GM12878 (cell line): ENCODE measurements at regions not wholly inside any gene's neighbourhood (a gene's known extent, or its start where the extent isn't known, plus 50 kb on each side); places are given as distances from the start of the nearest gene placed in this dataset.

Source experiments
- ATAC-seq: fragments of 200-7000 bp; cut with Tn5 transposase; 3 replicates; pipeline ENCODE4 v1.9.1; 2020; ENCODE audit warnings: mild to moderate bottlenecking, moderate library complexity
- BruUV-seq: library from RNA; stranded (reverse); fragments of 400-500 nt; replicated peaks from 2 replicates; lab custom pipeline; 2021; lab: Mats Ljungman, UMichigan
- CTCF ChIA-PET: fragments of 300-600 bp; sonication (Branson Sonifier 250); formaldehyde crosslinking; extraction: SDS; loops from one replicate; lab custom pipeline; 2021; ENCODE audit warnings: inconsistent platforms; lab: Yijun Ruan, JAX
- POLR2A ChIA-PET: fragments of 350-600 bp; formaldehyde crosslinking; extraction: SDS; loops from one replicate; lab custom pipeline; 2021; ENCODE audit warnings: inconsistent platforms; lab: Charles Lee
- RAD21 ChIA-PET: fragments of 300-600 bp; sonication (Branson Sonifier 250); formaldehyde crosslinking; loops from one replicate; lab custom pipeline; 2023; ENCODE audit warnings: antibody characterized with exemption; ENCODE audit not compliant: unreplicated experiment; lab: Charles Lee
- SMC1A ChIA-PET: fragments of 300-600 bp; sonication (Branson Sonifier 250); formaldehyde crosslinking; loops from one replicate; lab custom pipeline; 2023; ENCODE audit not compliant: unreplicated experiment, uncharacterized antibody; lab: Charles Lee
- DNase-seq: peaks from one replicate; pipeline ENCODE4 v3.0.0-alpha.2; 2011; ENCODE audit warnings: low read depth, low spot score
- FAIRE-seq: peaks from 3 replicates; lab custom pipeline; 2011; peaks lifted over from hg19 to GRCh38; lab: Jason Lieb, UNC
- H2AFZ ChIP-seq: 2 replicates; pipeline ENCODE4 v1.6.0; 2011; ENCODE audit warnings: low read depth, low read length, control low read depth; ENCODE audit not compliant: control insufficient read depth
- H3K27ac ChIP-seq: 2 replicates; pipeline ENCODE4 v1.5.1; 2011; ENCODE audit warnings: control low read depth; ENCODE audit not compliant: control insufficient read depth, insufficient read depth
- H3K27me3 ChIP-seq, 2 experiments: replicated peaks in 1 of 2; 2 replicates each; pipeline versions ENCODE4 v1.6.0 to v1.6.1; 2011; ENCODE audit warnings: low read length in 1 of 2; ENCODE audit not compliant: control insufficient read depth in 2 of 2, insufficient read depth in 2 of 2
- H3K36me3 ChIP-seq, 2 experiments: 2 replicates each; pipeline ENCODE4 v1.5.1; 2011; ENCODE audit warnings: low read length in 1 of 2; ENCODE audit not compliant: control insufficient read depth in 2 of 2, insufficient read depth in 2 of 2
- H3K4me1 ChIP-seq: 2 replicates; pipeline ENCODE4 v1.6.1; 2011; ENCODE audit warnings: mild to moderate bottlenecking, low read length, moderate library complexity, mixed read lengths; ENCODE audit not compliant: control insufficient read depth, insufficient read depth
- H3K4me2 ChIP-seq: 2 replicates; pipeline ENCODE4 v1.6.0; 2011; ENCODE audit warnings: control low read depth; ENCODE audit not compliant: control insufficient read depth, insufficient read depth
- H3K4me3 ChIP-seq: fragments of 200-600 bp; sonication (generic); 2 replicates; pipeline ENCODE4 v1.5.1; 2016
- H3K79me2 ChIP-seq: 2 replicates; pipeline ENCODE4 v1.6.0; 2011; ENCODE audit warnings: low read length; ENCODE audit not compliant: control insufficient read depth, insufficient read depth
- H3K9ac ChIP-seq: 2 replicates; pipeline ENCODE4 v1.8.0; 2011; ENCODE audit warnings: low read length, control low read depth, mixed read lengths; ENCODE audit not compliant: control insufficient read depth, insufficient read depth
- H3K9me3 ChIP-seq: replicated peaks from 3 replicates; pipeline ENCODE4 v1.5.1; 2011; ENCODE audit warnings: mild to moderate bottlenecking, low read length; ENCODE audit not compliant: control insufficient read depth, insufficient read depth
- H4K20me1 ChIP-seq: 2 replicates; pipeline ENCODE4 v1.6.0; 2011; ENCODE audit not compliant: control insufficient read depth, insufficient read depth
- BACH1 ChIP-seq: fragments of 450-650 bp; IDR thresholded peaks from 2 replicates; pipeline ENCODE4 v1.6.1; 2017; ENCODE audit warnings: mild to moderate bottlenecking, borderline replicate concordance
- CTCF ChIP-seq, 3 experiments: IDR thresholded peaks in 2 of 3; conservative IDR thresholded peaks in 1 of 3; 2 replicates each; pipeline ENCODE4 v1.5.1; 2011; ENCODE audit warnings: low read depth in 3 of 3, low read length in 3 of 3, mild to moderate bottlenecking in 3 of 3, control low read depth in 2 of 3, moderate library complexity in 2 of 3, inconsistent platforms in 1 of 3, mixed read lengths in 1 of 3; ENCODE audit not compliant: control insufficient read depth in 2 of 3, insufficient read depth in 1 of 3; ENCODE audit errors: extremely low read depth in 1 of 3
- E2F8 ChIP-seq: fragments of 450-650 bp; IDR thresholded peaks from 2 replicates; pipeline ENCODE4 v1.6.1; 2018; ENCODE audit warnings: mild to moderate bottlenecking, low read depth, moderate library complexity; ENCODE audit not compliant: partially characterized antibody
- EZH2 ChIP-seq: IDR thresholded peaks from 2 replicates; pipeline ENCODE4 v1.6.1; 2012; ENCODE audit warnings: low read depth, mild to moderate bottlenecking, control low read depth, inconsistent platforms, low read length, borderline replicate concordance; ENCODE audit not compliant: control insufficient read depth
- HCFC1 ChIP-seq: fragments of 150-350 bp; IDR thresholded peaks from 2 replicates; pipeline ENCODE4 v1.6.1; 2014; ENCODE audit warnings: low read length
- IKZF1 ChIP-seq: fragments of 450-650 bp; conservative IDR thresholded peaks from 2 replicates; pipeline ENCODE4 v1.6.1; 2017; ENCODE audit warnings: antibody characterized with exemption, mild to moderate bottlenecking
- KDM1A ChIP-seq: fragments of 200-600 bp; sonication (generic); IDR thresholded peaks from 2 replicates; pipeline ENCODE4 v1.6.1; 2016; ENCODE audit warnings: borderline replicate concordance
- MTA3 ChIP-seq: IDR thresholded peaks from 2 replicates; pipeline ENCODE4 v1.6.1; 2012; ENCODE audit warnings: low read length, inconsistent platforms, borderline replicate concordance
- NR2C2 ChIP-seq: IDR thresholded peaks from 2 replicates; pipeline ENCODE4 v1.6.1; 2011; ENCODE audit warnings: borderline replicate concordance, low read depth; ENCODE audit not compliant: control insufficient read depth, insufficient read length
- RAD21 ChIP-seq: IDR thresholded peaks from 2 replicates; pipeline ENCODE4 v1.6.1; 2011; ENCODE audit warnings: mild to moderate bottlenecking, low read depth, low read length, moderate library complexity; ENCODE audit not compliant: insufficient read depth
- RBBP5 ChIP-seq: fragments of 200-600 bp; sonication (generic); conservative IDR thresholded peaks from 2 replicates; pipeline ENCODE4 v1.6.1; 2016
- SMAD1 ChIP-seq: fragments of 450-650 bp; IDR thresholded peaks from 2 replicates; pipeline ENCODE4 v1.6.1; 2018; ENCODE audit warnings: mild to moderate bottlenecking, low read depth; ENCODE audit not compliant: partially characterized antibody
- SMAD5 ChIP-seq: IDR thresholded peaks from 2 replicates; pipeline ENCODE4 v1.6.1; 2016; ENCODE audit warnings: antibody characterized with exemption, low read depth
- SMC3 ChIP-seq: IDR thresholded peaks from 2 replicates; pipeline ENCODE4 v1.6.1; 2011; ENCODE audit warnings: low read length, improper control_type of control experiment, borderline replicate concordance
- WRNIP1 ChIP-seq: IDR thresholded peaks from 2 replicates; pipeline ENCODE4 v1.6.1; 2011; ENCODE audit warnings: low read depth, low read length, improper control_type of control experiment, borderline replicate concordance
- ZBTB40 ChIP-seq: fragments of 450-650 bp; IDR thresholded peaks from 2 replicates; pipeline ENCODE4 v1.6.1; 2016; ENCODE audit warnings: mild to moderate bottlenecking, moderate library complexity, borderline replicate concordance
- ZNF24 ChIP-seq: fragments of 450-650 bp; IDR thresholded peaks from 2 replicates; pipeline ENCODE4 v1.6.1; 2017; ENCODE audit warnings: antibody characterized with exemption, mild to moderate bottlenecking
- ZSCAN29 ChIP-seq: fragments of 450-650 bp; IDR thresholded peaks from 2 replicates; pipeline ENCODE4 v1.6.1; 2017; ENCODE audit warnings: mild to moderate bottlenecking, moderate library complexity
- in situ Hi-C: fragments of 300-500 bp; cut with MboI; formaldehyde crosslinking; loops from 9 replicates; pipeline ENCODE4 v1.14.3; 2018; ENCODE audit warnings: mixed read lengths
- intact Hi-C: fragments of 100-400 bp; cut with micrococcal nuclease; formaldehyde crosslinking; loops from one replicate; pipeline ENCODE4 v1.14.2; 2022; ENCODE audit not compliant: unreplicated experiment

- SMC1A ChIA-PET: no interaction called here
- FAIRE-seq (no peak), DNase-seq (no peak), ATAC-seq (no peak)
- H4K20me1 ChIP-seq: no peaks in the 10 kb centered on the region
- no peak overlapping the region for H3K4me2 ChIP-seq
- intact Hi-C loops: no loop called here
- no peak overlapping the region for H2AFZ ChIP-seq
- POLR2A ChIA-PET: no interaction called here
- H3K4me3 ChIP-seq: no peak overlapping the region
- H3K27me3 ChIP-seq: peaks cover 0 to 5% of the 10 kb centered on the region in 2 experiments; a peak in 3 of 4 replicates
- H3K79me2 ChIP-seq: no peaks in the 10 kb centered on the region
- BruUV-seq: no TSS peak
- no peak overlapping the region for H3K27ac ChIP-seq
- H3K9me3 ChIP-seq: no peaks in the 10 kb centered on the region
- CTCF ChIA-PET: no interaction called here
- H3K9ac ChIP-seq: no peak overlapping the region
- in situ Hi-C loops: no loop called here
- H3K36me3 ChIP-seq: no peaks in the 10 kb centered on the region
- RAD21 ChIA-PET: no interaction called here
- H3K4me1 ChIP-seq: no peaks in the 10 kb centered on the region
- no peak for TF ChIP-seq CTCF (IDR thresholded peaks at IDR 0.05 in 2 of 3, conservative IDR thresholded peaks at IDR 0.05 in 1 of 3; ENCODE audit: control insufficient read depth in 2 of 3, extremely low read depth in 1 of 3, insufficient read depth in 1 of 3, low read depth in 3 of 3, low read length in 3 of 3)
- no peak for TF ChIP-seq MTA3
- TF ChIP-seq ZBTB40: no peak
- no peak for TF ChIP-seq RAD21
- TF ChIP-seq ZSCAN29: no peak
- no peak for TF ChIP-seq EZH2
- no peak for TF ChIP-seq SMAD5
- no peak for TF ChIP-seq NR2C2
- no peak for TF ChIP-seq E2F8
- TF ChIP-seq ZNF24: no peak
- no peak for TF ChIP-seq SMAD1
- TF ChIP-seq WRNIP1: no peak
- TF ChIP-seq KDM1A: no peak
- no peak for TF ChIP-seq SMC3
- no peak for TF ChIP-seq HCFC1
- no peak for TF ChIP-seq IKZF1
- TF ChIP-seq BACH1: no peak
- TF ChIP-seq RBBP5: no peak
These were observed 93.4 kb downstream of the ZNF621 start for GRCh38 chr3:40618158-40618557.
